ENCODE measurements at regions not wholly inside any gene's neighbourhood (a gene's known extent, or its start where the extent isn't known, plus 50 kb on each side); places are given as distances from the start of the nearest gene placed in this dataset.

DNA sequence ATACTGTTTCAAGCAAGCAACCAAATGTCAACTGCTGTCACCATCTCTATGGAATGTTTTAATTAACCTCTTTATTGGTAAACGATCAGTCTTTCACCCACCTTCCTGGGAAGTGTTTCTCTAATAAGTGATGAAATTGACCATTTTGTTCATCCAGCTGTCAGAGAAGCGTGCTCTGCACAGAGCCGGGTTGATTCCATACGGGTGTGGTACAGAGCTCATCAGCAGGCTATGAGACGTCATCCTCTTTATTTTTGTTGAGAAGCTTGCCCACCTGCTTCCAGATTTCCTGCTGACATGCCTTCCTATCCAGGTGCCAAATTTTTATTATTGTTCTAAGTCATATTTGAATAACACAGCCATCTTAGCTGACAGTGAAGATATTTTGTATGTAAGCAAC lies 482.5 kb downstream of the RWDD3 start:
- no peak overlapping the region for H2AFZ ChIP-seq (ENCODE audit: low read depth, low read length)
- H3K4me3 ChIP-seq = no peak overlapping the region
- ChIA-PET CTCF (ENCODE audit: low intra/inter-chr PET ratio) (no interaction called here), POLR2A (no interaction called here)
- H3K9ac ChIP-seq (ENCODE audit: insufficient read depth in 1 of 2, low read depth in 2 of 2, low read length in 2 of 2) = no peak overlapping the region
- H3K9me3 ChIP-seq (replicated peaks; ENCODE audit: control insufficient read depth, insufficient read depth, low read depth, low read length) = no peaks in the 10 kb centered on the region
- H3K4me1 ChIP-seq (replicated peaks in 1 of 2; ENCODE audit: control insufficient read depth in 2 of 2, insufficient read depth in 2 of 2, low read length in 2 of 2) = no peaks in the 10 kb centered on the region
- H3K79me2 ChIP-seq (ENCODE audit: control insufficient read depth, insufficient read depth, low read length) = no peaks in the 10 kb centered on the region
- DNase-seq (ENCODE audit: extremely low read depth in 1 of 4, low spot score in 3 of 4) = no peak
- 0% methylated on average over 5 of the region's 5 CpGs for WGBS (ENCODE audit: insufficient coverage, low coverage, missing lambda C conversion rate)
- H3K4me2 ChIP-seq (ENCODE audit: insufficient read depth, low read length) = no peak overlapping the region
- in situ Hi-C loops (cut with MboI) = no loop called here
- H3K27ac ChIP-seq (ENCODE audit: extremely low read depth, low read depth, low read length) = no peak overlapping the region
- intact Hi-C loops (cut with micrococcal nuclease) = no loop called here
- H3K27me3 ChIP-seq (ENCODE audit: control insufficient read depth in 2 of 2, insufficient read depth in 2 of 2, low read length in 2 of 2) = no peaks in the 10 kb centered on the region
- H3K9me1 ChIP-seq (ENCODE audit: control insufficient read depth, insufficient read depth, low read length) = no peaks in the 10 kb centered on the region
- no peaks in the 10 kb centered on the region for H4K20me1 ChIP-seq (replicated peaks; ENCODE audit: control insufficient read depth, insufficient read depth, low read length)
- no peaks in the 10 kb centered on the region for H3K36me3 ChIP-seq (ENCODE audit: control insufficient read depth, insufficient read depth, low read length)
- BruUV-seq (replicated peaks) = no TSS peak
- FAIRE-seq = no peak
- no peak for ATAC-seq
- TF ChIP-seq, protein P1, sequence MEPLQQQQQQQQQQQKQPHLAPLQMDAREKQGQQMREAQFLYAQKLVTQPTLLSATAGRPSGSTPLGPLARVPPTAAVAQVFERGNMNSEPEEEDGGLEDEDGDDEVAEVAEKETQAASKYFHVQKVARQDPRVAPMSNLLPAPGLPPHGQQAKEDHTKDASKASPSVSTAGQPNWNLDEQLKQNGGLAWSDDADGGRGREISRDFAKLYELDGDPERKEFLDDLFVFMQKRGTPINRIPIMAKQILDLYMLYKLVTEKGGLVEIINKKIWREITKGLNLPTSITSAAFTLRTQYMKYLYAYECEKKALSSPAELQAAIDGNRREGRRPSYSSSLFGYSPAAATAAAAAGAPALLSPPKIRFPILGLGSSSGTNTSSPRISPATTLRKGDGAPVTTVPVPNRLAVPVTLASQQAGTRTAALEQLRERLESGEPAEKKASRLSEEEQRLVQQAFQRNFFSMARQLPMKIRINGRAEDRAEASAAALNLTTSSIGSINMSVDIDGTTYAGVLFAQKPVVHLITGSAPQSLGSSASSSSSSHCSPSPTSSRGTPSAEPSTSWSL (CRISPR knock-in tag; IDR thresholded peaks at IDR 0.05; ENCODE audit: borderline replicate concordance) = no peak
- TF ChIP-seq ZNF431 (CRISPR knock-in tag; IDR thresholded peaks at IDR 0.05) (no peak), NFRKB (IDR thresholded peaks at IDR 0.05; ENCODE audit: low read depth) (no peak), ZNF408 (CRISPR knock-in tag; IDR thresholded peaks at IDR 0.05; ENCODE audit: low read depth) (no peak), ZNF324 (CRISPR knock-in tag; IDR thresholded peaks at IDR 0.05) (no peak), RBM25 (IDR thresholded peaks at IDR 0.05; ENCODE audit: low read depth, low read length, severe bottlenecking) (no peak), PHF20 (IDR thresholded peaks at IDR 0.05; ENCODE audit: partially characterized antibody) (no peak), ZNF24 (IDR thresholded peaks at IDR 0.05) (no peak), ZBTB43 (CRISPR knock-in tag; IDR thresholded peaks at IDR 0.05) (no peak), ZC3H11A (IDR thresholded peaks at IDR 0.05; ENCODE audit: low read depth, low read length) (no peak)
- TF ChIP-seq, protein P2, sequence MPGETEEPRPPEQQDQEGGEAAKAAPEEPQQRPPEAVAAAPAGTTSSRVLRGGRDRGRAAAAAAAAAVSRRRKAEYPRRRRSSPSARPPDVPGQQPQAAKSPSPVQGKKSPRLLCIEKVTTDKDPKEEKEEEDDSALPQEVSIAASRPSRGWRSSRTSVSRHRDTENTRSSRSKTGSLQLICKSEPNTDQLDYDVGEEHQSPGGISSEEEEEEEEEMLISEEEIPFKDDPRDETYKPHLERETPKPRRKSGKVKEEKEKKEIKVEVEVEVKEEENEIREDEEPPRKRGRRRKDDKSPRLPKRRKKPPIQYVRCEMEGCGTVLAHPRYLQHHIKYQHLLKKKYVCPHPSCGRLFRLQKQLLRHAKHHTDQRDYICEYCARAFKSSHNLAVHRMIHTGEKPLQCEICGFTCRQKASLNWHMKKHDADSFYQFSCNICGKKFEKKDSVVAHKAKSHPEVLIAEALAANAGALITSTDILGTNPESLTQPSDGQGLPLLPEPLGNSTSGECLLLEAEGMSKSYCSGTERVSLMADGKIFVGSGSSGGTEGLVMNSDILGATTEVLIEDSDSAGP (CRISPR knock-in tag; IDR thresholded peaks at IDR 0.05) = no peak
